SU-DHL-6 (cell line): ENCODE measurements at regions not wholly inside any gene's neighbourhood (a gene's known extent, or its start where the extent isn't known, plus 50 kb on each side); places are given as distances from the start of the nearest gene placed in this dataset.

Experiments
- CTCF ChIP-seq: fragments of 200-600 bp; sonication (generic); IDR thresholded peaks from one replicate; pipeline ENCODE4 v1.5.1; 2017; ENCODE audit warnings: antibody characterized with exemption, mild to moderate bottlenecking, low read length, moderate library complexity; ENCODE audit not compliant: insufficient read depth, poor library complexity, severe bottlenecking
- EZH2phosphoT487 ChIP-seq: fragments of 200-600 bp; sonication (generic), shearing (Covaris generic); conservative IDR thresholded peaks from 2 replicates; pipeline ENCODE4 v1.6.1; 2018; ENCODE audit warnings: mild to moderate bottlenecking, antibody characterized with exemption, low read length, moderate library complexity, mixed read lengths

- TF ChIP-seq CTCF, result no peak
- TF ChIP-seq EZH2phosphoT487, result no peak
Observed at GRCh38 chr11:60609632-60610031, 89.8 kb upstream of the MS4A8 start.
